H9 (cell line): ENCODE measurements at regions not wholly inside any gene's neighbourhood (a gene's known extent, or its start where the extent isn't known, plus 50 kb on each side); places are given as distances from the start of the nearest gene placed in this dataset.
A peak's percentile ranks its signal among the peaks of the same experiment; 100 is the strongest.

Source experiments
- DNase-seq: peaks from one replicate; pipeline ENCODE4 v3.0.0-alpha.2; 2017
- H2AFZ ChIP-seq: one replicate; pipeline ENCODE4 v1.6.1; 2013; ENCODE audit warnings: mild to moderate bottlenecking, low read length, control low read depth, moderate library complexity
- H2AK5ac ChIP-seq: 2 replicates; pipeline ENCODE4 v1.6.1; 2013; ENCODE audit warnings: low read length, control low read depth, mixed read lengths; ENCODE audit not compliant: insufficient read length
- H2BK120ac ChIP-seq: one replicate; pipeline ENCODE4 v1.6.1; 2013; ENCODE audit warnings: low read depth, mild to moderate bottlenecking, low read length, control low read depth, inconsistent platforms; ENCODE audit not compliant: poor library complexity, severe bottlenecking
- H2BK12ac ChIP-seq: 2 replicates; pipeline ENCODE4 v1.6.1; 2013; ENCODE audit warnings: low read length, control low read depth, mixed read lengths, low read depth; ENCODE audit not compliant: insufficient read length
- H2BK15ac ChIP-seq: 2 replicates; pipeline ENCODE4 v1.6.1; 2013; ENCODE audit warnings: low read depth, low read length, control low read depth
- H2BK20ac ChIP-seq: one replicate; pipeline ENCODE4 v1.6.1; 2013; ENCODE audit warnings: low read depth, mild to moderate bottlenecking, low read length, control low read depth, inconsistent platforms; ENCODE audit not compliant: poor library complexity, severe bottlenecking
- H2BK5ac ChIP-seq: 2 replicates; pipeline ENCODE4 v1.6.1; 2013; ENCODE audit warnings: low read length, control low read depth, mixed read lengths; ENCODE audit not compliant: insufficient read length
- H3K14ac ChIP-seq: 2 replicates; pipeline ENCODE4 v1.6.1; 2013; ENCODE audit warnings: low read length, control low read depth; ENCODE audit not compliant: insufficient read depth
- H3K18ac ChIP-seq: 2 replicates; pipeline ENCODE4 v1.6.1; 2013; ENCODE audit warnings: low read depth, mild to moderate bottlenecking, mixed read lengths, low read length, control low read depth; ENCODE audit not compliant: insufficient read length
- H3K23ac ChIP-seq: 2 replicates; pipeline ENCODE4 v1.6.1; 2013; ENCODE audit warnings: low read length, control low read depth, mixed read lengths, low read depth; ENCODE audit not compliant: insufficient read length
- H3K23me2 ChIP-seq: 2 replicates; pipeline ENCODE4 v1.6.1; 2013; ENCODE audit warnings: low read depth, mild to moderate bottlenecking, mixed read lengths, low read length, control low read depth; ENCODE audit not compliant: insufficient read length, poor library complexity, severe bottlenecking
- H3K27ac ChIP-seq: 2 replicates; pipeline ENCODE4 v1.5.1; 2013; ENCODE audit warnings: low read length, control low read depth, mixed read lengths, low read depth; ENCODE audit not compliant: insufficient read length
- H3K27me3 ChIP-seq: 2 replicates; pipeline ENCODE4 v1.6.1; 2013; ENCODE audit warnings: low read length, control low read depth, inconsistent platforms; ENCODE audit not compliant: insufficient read depth
- H3K4ac ChIP-seq: 2 replicates; pipeline ENCODE4 v1.6.1; 2013; ENCODE audit warnings: low read depth, mild to moderate bottlenecking, control low read depth, inconsistent platforms, low read length, moderate library complexity
- H3K4me1 ChIP-seq: 2 replicates; pipeline ENCODE4 v1.6.1; 2013; ENCODE audit warnings: low read length, control low read depth, inconsistent platforms; ENCODE audit not compliant: insufficient read depth
- H3K4me2 ChIP-seq: 2 replicates; pipeline ENCODE4 v1.6.1; 2013; ENCODE audit warnings: low read length, control low read depth, mixed read lengths; ENCODE audit not compliant: insufficient read length, insufficient read depth
- H3K56ac ChIP-seq: 2 replicates; pipeline ENCODE4 v1.6.1; 2013; ENCODE audit warnings: low read depth, mild to moderate bottlenecking, mixed read lengths, low read length, control low read depth; ENCODE audit not compliant: insufficient read length
- H3K79me1 ChIP-seq: 2 replicates; pipeline ENCODE4 v1.6.1; 2013; ENCODE audit warnings: low read depth, mild to moderate bottlenecking, moderate library complexity, low read length, control low read depth, inconsistent platforms; ENCODE audit not compliant: insufficient read depth, poor library complexity, severe bottlenecking
- H3K79me2 ChIP-seq: 2 replicates; pipeline ENCODE4 v1.6.1; 2013; ENCODE audit warnings: low read length, control low read depth, inconsistent platforms; ENCODE audit not compliant: insufficient read depth
- H3K9ac ChIP-seq: 2 replicates; pipeline ENCODE4 v1.6.1; 2013; ENCODE audit warnings: low read length, control low read depth, mixed read lengths; ENCODE audit not compliant: insufficient read length; ENCODE audit errors: extremely low read depth
- H3K9me3 ChIP-seq: one replicate; pipeline ENCODE4 v1.6.1; 2013; ENCODE audit warnings: low read depth, low read length, inconsistent platforms; ENCODE audit not compliant: control insufficient read depth
- H3T11ph ChIP-seq: one replicate; pipeline ENCODE4 v1.6.1; 2013; ENCODE audit warnings: mild to moderate bottlenecking, low read length, control low read depth, inconsistent platforms
- H4K20me1 ChIP-seq: one replicate; pipeline ENCODE4 v1.6.1; 2013; ENCODE audit not compliant: control insufficient read depth, insufficient read length, insufficient read depth
- H4K5ac ChIP-seq: 2 replicates; pipeline ENCODE4 v1.6.1; 2013; ENCODE audit warnings: low read depth, mild to moderate bottlenecking, mixed read lengths, low read length, control low read depth; ENCODE audit not compliant: insufficient read length
- H4K8ac ChIP-seq: replicated peaks from 2 replicates; pipeline ENCODE4 v1.6.1; 2013; ENCODE audit warnings: low read length, control low read depth, mixed read lengths, low read depth; ENCODE audit not compliant: insufficient read length
- H4K91ac ChIP-seq: 2 replicates; pipeline ENCODE4 v1.6.1; 2013; ENCODE audit warnings: low read depth, mild to moderate bottlenecking, moderate library complexity, mixed read lengths, low read length, control low read depth; ENCODE audit not compliant: insufficient read length
- H3K27ac Mint-ChIP-seq, 3 experiments: 2 replicates in 2 of 3; 3 replicates in 1 of 3; pipeline ENCODE4 v1.8.0; 2020 to 2021; ENCODE audit warnings: mixed read lengths in 3 of 3, mild to moderate bottlenecking in 1 of 3, moderate library complexity in 1 of 3
- H3K27me3 Mint-ChIP-seq: 2 replicates; pipeline ENCODE4 v1.8.0; 2021; ENCODE audit warnings: low read depth, mild to moderate bottlenecking, moderate library complexity, mixed read lengths
- H3K36me3 Mint-ChIP-seq, 3 experiments: 2 replicates in 2 of 3; 3 replicates in 1 of 3; pipeline ENCODE4 v1.8.0; 2020 to 2021; ENCODE audit warnings: low read depth in 3 of 3, mixed read lengths in 3 of 3; ENCODE audit not compliant: insufficient read depth in 1 of 3
- H3K4me1 Mint-ChIP-seq, 2 experiments: 2 replicates each; pipeline ENCODE4 v1.8.0; 2020; ENCODE audit warnings: mixed read lengths in 2 of 2
- H3K4me3 Mint-ChIP-seq, 2 experiments: 2 replicates in 1 of 2; 3 replicates in 1 of 2; pipeline ENCODE4 v1.8.0; 2020 to 2021; ENCODE audit warnings: mild to moderate bottlenecking in 2 of 2, mixed read lengths in 2 of 2, moderate library complexity in 1 of 2
- H3K9me3 Mint-ChIP-seq, 2 experiments: 2 replicates in 1 of 2; 3 replicates in 1 of 2; pipeline ENCODE4 v1.8.0; 2020; ENCODE audit warnings: mild to moderate bottlenecking in 2 of 2, mixed read lengths in 2 of 2, moderate library complexity in 1 of 2
- WGBS: extraction: QIAGEN DNeasy Blood & Tissue Kit; methylation state at CpG from one replicate; pipeline ENCODE4 v1.1.7; 2013; ENCODE audit warnings: missing lambda C conversion rate, low lambda C conversion rate, mixed read lengths; ENCODE audit not compliant: insufficient read length; ENCODE audit errors: extremely low coverage; 5-methylcytosine and 5-hydroxymethylcytosine counted together
- TF ChIP-seq, protein P1 (sequence below): fragments of 200-600 bp; sonication (generic); conservative IDR thresholded peaks from 3 replicates; pipeline ENCODE4 v1.8.0; 2021; ENCODE audit warnings: antibody characterized with exemption, mild to moderate bottlenecking

DNA sequence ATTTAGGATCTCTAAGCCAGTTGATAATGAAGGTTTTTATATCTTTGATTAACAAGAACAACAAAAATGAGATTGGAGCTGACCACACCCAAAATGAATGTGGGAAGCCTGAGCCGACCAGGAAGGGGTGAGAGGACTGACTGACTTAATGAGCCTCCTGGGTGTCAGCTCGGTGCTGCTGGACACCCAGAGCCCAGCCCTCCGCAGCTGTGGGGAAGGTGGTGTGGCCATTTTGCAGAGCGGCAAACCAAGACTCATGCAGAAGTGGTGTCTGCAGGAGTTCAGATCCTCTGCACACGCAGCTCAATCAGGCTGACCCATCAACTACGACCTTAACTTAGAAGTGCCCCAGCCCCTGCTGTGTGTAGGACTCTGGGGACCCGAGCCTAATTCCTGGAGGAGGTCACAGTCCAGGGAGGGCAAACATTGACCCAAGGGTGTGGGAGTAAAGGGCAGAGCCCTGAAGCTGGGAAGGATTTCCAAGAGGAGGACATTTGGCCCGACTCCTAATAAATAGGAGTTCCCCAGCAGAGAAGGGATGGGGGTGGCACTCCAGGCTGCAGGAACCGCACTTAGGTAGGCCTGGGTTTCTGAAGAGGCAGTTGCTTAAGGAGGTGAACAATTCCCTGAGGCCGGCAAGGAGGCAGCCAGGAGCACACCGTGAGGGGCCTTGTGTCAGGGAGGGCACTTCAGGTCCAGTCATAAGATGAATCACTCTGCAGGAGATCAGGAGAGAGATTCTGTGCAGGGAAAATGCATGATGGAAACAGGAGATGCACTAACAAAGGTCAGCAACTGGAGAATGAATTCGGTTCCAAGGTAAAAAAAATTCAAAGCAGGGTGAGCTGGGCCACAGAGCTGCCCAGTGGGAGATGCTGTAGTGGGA, 197.1 kb upstream of the TPM1 start:
- Histone ChIP-seq H3K9ac (no peak overlapping the region), H3K27me3 (no peaks in the 10 kb centered on the region), H2BK20ac (no peak overlapping the region), H3K23me2 (no peaks in the 10 kb centered on the region), H3K56ac (no peak overlapping the region), H2BK12ac (no peak overlapping the region), H3K4me1 (peaks cover 19% of the 10 kb centered on the region; the same call in 1 of the 2 replicates), H2BK5ac (no peak overlapping the region), H3K9me3 (no peaks in the 10 kb centered on the region), H3T11ph (no peak overlapping the region), H3K23ac (no peak overlapping the region), H2BK15ac (no peak overlapping the region), H3K79me2 (no peaks in the 10 kb centered on the region), H3K18ac (no peak overlapping the region), H3K4ac (no peak overlapping the region), H3K14ac (no peak overlapping the region), H3K4me2 (no peak overlapping the region), H4K20me1 (no peaks in the 10 kb centered on the region), H3K79me1 (no peaks in the 10 kb centered on the region), H4K8ac (no peak overlapping the region), H4K5ac (no peak overlapping the region), H2BK120ac (no peak overlapping the region), H4K91ac (no peak overlapping the region), H2AFZ (no peak overlapping the region), H2AK5ac (no peak overlapping the region), H3K27ac (no peak overlapping the region)
- no CpG with 5 or more reads among the region's 12 CpGs for WGBS
- Mint-ChIP-seq H3K9me3 (no peaks in the 10 kb centered on the region), H3K4me3 (no peak overlapping the region), H3K4me1 (peaks cover 54 to 61% of the 10 kb centered on the region in 2 experiments), H3K27me3 (no peaks in the 10 kb centered on the region), H3K36me3 (peaks cover 3 to 6% (median 4%) of the 10 kb centered on the region in 3 experiments; a peak in 4 of 7 replicates), H3K27ac (peak overlapping the region; percentile 5 to 76 (median 69); a peak in 3 of 7 replicates)
- no peak for DNase-seq
- TF ChIP-seq, protein P1, sequence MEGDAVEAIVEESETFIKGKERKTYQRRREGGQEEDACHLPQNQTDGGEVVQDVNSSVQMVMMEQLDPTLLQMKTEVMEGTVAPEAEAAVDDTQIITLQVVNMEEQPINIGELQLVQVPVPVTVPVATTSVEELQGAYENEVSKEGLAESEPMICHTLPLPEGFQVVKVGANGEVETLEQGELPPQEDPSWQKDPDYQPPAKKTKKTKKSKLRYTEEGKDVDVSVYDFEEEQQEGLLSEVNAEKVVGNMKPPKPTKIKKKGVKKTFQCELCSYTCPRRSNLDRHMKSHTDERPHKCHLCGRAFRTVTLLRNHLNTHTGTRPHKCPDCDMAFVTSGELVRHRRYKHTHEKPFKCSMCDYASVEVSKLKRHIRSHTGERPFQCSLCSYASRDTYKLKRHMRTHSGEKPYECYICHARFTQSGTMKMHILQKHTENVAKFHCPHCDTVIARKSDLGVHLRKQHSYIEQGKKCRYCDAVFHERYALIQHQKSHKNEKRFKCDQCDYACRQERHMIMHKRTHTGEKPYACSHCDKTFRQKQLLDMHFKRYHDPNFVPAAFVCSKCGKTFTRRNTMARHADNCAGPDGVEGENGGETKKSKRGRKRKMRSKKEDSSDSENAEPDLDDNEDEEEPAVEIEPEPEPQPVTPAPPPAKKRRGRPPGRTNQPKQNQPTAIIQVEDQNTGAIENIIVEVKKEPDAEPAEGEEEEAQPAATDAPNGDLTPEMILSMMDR, result no peak
